ENCODE measurements at regions not wholly inside any gene's neighbourhood (a gene's known extent, or its start where the extent isn't known, plus 50 kb on each side); places are given as distances from the start of the nearest gene placed in this dataset.

GRCh38 chrX:110432091-110432905, 73.7 kb downstream of the RTL9 start:
- no peak for DNase-seq

GRCh38 chrX:110432906-110433215, 74.2 kb downstream of the RTL9 start:
- no peak for DNase-seq

GRCh38 chrX:110435196-110435595, 76.5 kb downstream of the RTL9 start:
- no peak for DNase-seq

DNA sequence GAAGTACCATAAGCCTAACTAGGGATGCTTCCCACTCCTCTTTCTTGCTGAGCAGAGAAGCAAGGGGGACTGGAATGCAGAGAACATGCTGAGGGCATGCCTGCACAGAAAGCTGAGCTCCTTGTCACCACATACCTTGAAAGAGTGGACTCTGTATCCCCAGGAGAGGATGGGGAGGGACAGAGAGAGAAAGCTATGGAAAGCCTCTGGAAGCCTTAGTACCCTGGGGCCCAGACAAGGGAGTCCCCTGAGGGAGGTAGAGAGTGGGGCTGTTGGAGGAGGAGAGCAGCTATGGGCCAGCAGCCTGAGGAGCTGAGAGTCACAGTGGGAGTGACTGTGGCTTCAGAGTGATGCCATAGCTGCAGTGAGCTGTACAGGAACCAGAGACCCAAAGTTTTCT, 77.9 kb downstream of the RTL9 start:
- DNase-seq: no peak

- DNase-seq: no peak
Measured at GRCh38 chrX:110437686-110438085, 79.0 kb downstream of the RTL9 start.

GRCh38 chrX:110440016-110440805, 81.6 kb downstream of the RTL9 start:
- no peak for DNase-seq

GRCh38 chrX:110442635-110443034, 84.0 kb downstream of the RTL9 start:
- DNase-seq: no peak

- DNase-seq: no peak
Measured at GRCh38 chrX:110444996-110445395, 86.3 kb downstream of the RTL9 start.

DNA sequence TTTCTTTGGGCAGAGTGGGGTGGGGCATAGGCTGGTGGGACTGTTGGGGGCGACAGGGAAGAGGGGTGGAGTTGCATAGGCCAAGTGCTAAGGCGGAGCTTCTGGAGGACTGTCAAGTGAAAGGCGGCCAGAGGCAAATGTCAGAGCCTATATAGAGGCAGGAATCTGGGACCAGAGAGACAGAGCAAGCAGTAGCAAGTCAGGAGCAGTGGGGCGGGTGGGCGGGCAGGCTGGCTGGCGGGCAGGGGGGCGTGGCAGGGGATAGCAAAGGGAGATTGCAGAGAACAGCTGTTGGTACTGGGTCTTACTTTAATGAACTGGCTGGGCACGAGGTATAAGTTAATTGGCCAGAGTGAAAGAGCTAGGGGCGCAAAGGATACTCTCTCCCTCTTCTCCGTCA, 89.8 kb downstream of the RTL9 start:
- DNase-seq: no peak

DNA sequence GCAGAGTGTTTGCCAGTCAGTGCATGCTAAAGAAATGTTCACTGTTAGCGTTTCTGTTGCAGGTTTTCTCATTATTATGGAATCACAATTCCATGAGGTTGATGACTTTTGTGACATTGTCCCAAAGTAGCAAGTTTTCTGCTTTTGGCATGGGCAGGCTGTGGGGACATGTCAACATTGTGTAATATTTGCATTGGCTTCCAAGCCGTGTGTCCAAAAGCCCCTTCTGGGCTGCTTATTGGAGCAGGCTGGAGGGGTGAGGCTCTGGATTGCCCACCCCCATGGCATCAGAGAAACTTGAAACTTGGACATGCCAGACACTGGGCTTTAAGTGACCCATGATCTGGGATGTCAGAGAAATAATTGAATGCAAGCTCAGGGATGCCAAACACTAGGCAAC, 90.7 kb downstream of the RTL9 start:
- no peak for DNase-seq

DNA sequence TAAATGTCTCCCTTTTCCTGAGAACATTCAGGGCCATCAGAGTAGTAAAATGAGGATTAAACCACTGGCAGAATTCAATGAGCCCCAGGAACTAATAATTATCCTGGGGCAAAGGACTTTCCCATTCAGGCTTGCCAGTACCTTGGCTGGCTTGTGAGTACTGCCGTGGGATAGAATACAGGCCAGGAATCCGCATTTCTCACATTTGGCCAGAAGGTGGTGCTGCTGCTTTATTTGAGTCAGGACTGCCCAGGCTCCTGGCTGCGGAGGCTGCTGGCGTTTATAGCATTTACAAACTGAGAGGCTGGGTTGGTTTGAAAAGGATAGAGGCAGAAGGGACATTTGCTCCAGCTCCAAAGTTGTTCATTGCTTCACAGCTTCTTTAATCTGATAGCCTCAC, 91.4 kb downstream of the RTL9 start:
- peak; percentile 11 for DNase-seq

DNA sequence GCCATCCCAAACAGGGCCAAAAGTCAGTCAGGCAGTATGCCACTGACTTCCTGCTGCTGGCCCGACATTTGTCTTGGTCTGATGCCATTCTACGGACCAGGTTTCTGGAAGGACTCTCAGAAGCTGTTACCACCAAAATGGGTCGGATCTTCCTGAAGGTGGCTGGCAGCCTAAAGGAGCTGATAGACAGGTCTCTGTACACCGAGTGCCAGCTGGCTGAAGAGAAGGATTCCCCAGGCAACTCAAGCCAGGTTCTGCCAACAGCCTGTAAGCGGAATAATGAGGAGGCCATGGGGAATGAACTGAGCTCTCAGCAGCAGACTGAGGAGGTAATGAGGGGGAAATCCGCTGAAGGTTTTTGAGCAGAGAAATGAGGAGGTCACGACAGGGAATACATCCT, 95.7 kb downstream of the RTL9 start:
- no peak for DNase-seq

GRCh38 chrX:110462957-110463356, 104.3 kb downstream of the RTL9 start:
- DNase-seq: no peak

DNA sequence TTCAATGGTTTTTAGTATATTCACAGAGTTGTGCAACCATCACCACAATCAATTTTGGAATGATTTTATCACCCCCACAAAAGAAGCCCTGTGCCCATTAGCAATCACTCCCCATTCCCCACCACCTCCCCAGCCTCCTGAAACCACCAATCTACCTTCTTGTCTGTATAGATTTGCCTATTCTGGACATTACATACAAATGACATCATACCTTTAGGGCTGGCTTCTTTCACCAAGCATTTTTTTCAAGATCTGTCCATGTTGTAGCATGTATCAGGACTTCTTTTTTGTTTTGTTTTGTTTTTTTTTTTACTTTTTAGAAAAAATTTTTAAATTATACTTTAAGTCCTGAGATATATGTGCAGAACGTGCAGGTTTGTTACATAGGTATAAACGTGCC, 108.1 kb downstream of the RTL9 start:
- DNase-seq: no peak

DNA sequence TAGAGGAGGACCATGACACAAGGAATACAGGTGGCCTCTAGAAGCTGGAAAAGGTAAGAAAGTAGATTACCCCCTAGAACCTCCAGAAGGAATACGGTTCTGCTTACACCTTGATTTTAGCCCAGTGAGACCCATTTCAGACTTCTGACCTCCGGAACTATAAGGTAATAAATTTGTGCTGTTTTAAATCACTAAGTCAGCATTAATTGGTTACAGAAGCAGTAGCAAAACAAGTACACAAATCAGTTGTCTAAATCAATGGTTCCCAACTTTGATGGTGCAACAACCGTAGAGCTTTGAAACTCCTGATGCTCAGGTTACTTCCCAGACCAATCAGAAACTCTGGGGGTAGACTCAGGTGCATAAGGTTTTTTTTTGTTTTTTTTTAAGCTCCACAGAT, 113.6 kb downstream of the RTL9 start:
- DNase-seq: no peak

DNA sequence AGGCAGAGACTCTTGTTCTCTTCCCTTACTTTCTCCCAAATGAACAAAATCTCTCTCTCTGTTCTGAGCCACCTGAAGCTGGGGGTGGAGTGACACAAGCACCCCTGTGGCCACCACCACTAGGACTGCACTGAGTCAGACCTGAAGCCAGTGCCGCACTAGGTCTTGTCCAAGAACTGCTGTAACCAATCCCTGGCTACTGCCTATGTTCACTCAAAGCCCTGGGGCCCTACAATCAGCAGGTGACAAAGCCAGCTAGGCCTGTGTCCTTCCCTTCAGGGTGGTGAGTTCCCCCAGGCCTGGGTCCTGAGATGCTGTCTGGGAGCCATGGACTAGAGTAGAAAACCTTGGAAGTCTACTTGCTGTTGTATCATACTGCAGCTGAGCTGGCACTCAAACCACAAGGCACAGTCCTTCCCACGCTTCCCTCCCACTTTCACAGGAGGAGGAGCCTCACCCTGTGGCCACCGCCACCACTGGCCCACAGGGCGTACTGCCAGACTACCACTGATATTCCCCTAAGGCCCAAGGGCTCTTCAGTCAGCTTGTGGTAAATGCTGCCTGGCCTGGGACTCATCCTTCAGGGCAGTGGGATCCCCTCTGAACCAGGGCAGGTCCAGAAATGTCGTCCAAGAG, 119.1 kb downstream of the RTL9 start:
- no peak for DNase-seq

DNA sequence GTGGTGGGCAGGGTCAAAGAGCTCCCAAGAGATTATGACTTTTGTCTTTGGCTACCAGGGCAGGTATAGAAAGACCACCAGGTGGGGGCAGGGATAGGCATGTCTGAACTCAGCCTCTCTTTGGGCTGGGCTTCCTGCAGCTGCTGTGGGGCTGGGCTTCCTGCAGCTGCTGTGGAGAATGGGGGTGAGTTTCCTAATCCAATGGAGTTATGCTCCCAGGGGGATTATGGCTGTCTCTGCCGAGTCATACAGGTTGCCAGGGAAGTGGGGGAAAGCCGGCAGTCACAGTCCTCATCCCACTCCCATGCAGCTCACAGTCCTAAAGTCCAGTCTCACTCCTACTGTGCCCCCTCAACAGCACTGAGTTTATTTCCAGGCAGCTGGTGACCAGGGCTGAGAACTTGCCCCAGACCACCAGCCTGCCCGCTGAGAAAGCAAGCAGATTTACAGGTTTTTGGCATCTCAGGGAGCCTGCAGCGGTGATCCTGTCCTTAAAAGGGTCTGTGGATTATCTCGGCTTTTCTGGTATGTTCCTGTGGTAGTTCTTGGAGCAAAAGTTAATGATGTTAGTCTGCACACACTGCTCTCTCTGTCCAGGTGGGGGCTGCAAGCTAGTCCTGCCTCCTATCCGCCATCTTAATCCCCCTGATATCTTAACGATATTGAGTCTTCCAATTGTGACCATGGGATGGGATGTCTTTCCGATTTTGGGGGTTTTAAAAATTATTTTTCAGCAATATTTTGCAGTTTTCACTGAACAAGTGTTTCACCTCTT, 133.4 kb downstream of the RTL9 start:
- no peak for DNase-seq

- no peak for DNase-seq
Measured at GRCh38 chrX:110504947-110505346, 146.3 kb downstream of the RTL9 start.

GRCh38 chrX:110509755-110510532, 151.3 kb downstream of the RTL9 start:
- no peak for DNase-seq

DNA sequence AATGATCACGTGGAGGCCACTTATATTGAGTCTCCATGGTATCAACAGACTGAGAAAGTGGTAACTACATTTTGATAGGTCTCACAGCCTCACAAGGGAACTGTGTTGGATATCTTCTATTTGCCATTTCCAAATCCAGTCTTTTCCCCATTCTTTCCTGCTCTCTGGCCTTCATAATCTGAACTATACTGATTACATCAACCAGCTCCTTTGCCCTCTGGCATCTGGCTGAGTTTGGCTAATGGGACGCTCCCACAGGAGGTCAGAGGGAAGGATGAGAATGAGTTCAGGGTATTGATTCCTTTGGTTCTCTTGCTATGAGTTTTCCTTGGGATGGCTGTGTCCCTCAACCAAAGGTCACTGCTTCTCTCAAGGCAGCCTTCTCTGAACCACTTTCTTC, 152.6 kb downstream of the RTL9 start:
- DNase-seq: no peak

GRCh38 chrX:110512341-110512740, 153.7 kb downstream of the RTL9 start:
- no peak for DNase-seq

- DNase-seq: no peak
Measured at GRCh38 chrX:110514509-110514908, 155.9 kb downstream of the RTL9 start.

- DNase-seq: no peak
Measured at GRCh38 chrX:110519501-110519900, 160.9 kb downstream of the RTL9 start.

Measured in activated effector memory CD4-positive, alpha-beta T cell treated with Interleukin-2 at 50 U/mL for 16 hours (primary cell).